Neural progenitor cell (in vitro differentiated cells): ENCODE measurements at regions not wholly inside any gene's neighbourhood (a gene's known extent, or its start where the extent isn't known, plus 50 kb on each side); places are given as distances from the start of the nearest gene placed in this dataset.

Experiments
- CTCF ChIP-seq: fragments of 200-600 bp; sonication (generic); IDR thresholded peaks from 2 replicates; pipeline ENCODE4 v1.5.1; 2017; ENCODE audit warnings: antibody characterized with exemption, mild to moderate bottlenecking
- EZH2 ChIP-seq: fragments of 200-600 bp; sonication (generic); IDR thresholded peaks from 2 replicates; pipeline ENCODE4 v1.6.1; 2017; ENCODE audit warnings: antibody characterized with exemption, mild to moderate bottlenecking, moderate library complexity
- EZH2phosphoT487 ChIP-seq: fragments of 200-600 bp; sonication (generic); IDR thresholded peaks from 2 replicates; pipeline ENCODE4 v1.6.1; 2017; ENCODE audit warnings: antibody characterized with exemption

- TF ChIP-seq CTCF (no peak), EZH2 (no peak), EZH2phosphoT487 (no peak)
Observed at GRCh38 chr6:14747881-14748520, 497.9 kb upstream of the JARID2 start.
